ENCODE measurements at regions not wholly inside any gene's neighbourhood (a gene's known extent, or its start where the extent isn't known, plus 50 kb on each side); places are given as distances from the start of the nearest gene placed in this dataset.

- TF ChIP-seq POLR2A (IDR thresholded peaks at IDR 0.05) (no peak), CTCF (IDR thresholded peaks at IDR 0.05) (no peak)
These were observed 537.5 kb downstream of the ELAVL2 start for GRCh38 chr9:23288545-23288944.
